ENCODE measurements at regions not wholly inside any gene's neighbourhood (a gene's known extent, or its start where the extent isn't known, plus 50 kb on each side); places are given as distances from the start of the nearest gene placed in this dataset.

DNA sequence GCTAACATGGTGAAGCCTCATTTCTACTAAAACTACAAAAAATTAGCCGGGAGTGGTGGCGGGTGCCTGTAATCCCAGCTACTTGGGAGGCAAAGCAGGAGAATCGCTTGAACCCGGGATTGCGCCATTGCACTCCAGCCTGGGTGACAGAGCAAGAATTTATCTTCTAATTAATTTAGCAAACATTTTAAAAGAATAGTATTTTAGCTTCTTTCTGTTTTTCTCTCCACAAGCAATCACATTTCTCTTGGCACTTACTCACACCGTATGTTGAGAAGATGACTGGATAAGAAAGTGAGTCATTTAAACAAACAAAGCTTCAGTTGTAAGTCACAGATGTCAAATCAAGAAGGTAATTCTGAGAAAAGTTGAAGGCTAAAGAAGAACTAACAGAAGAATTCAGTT is 264.0 kb downstream of the ARL4A start:
- Histone ChIP-seq H3K9ac (ENCODE audit: low read length in 3 of 3) (no peak overlapping the region), H3K27ac (ENCODE audit: low read depth in 2 of 2, low read length in 2 of 2) (no peak overlapping the region), H3K9me3 (ENCODE audit: control insufficient read depth in 2 of 3, insufficient read depth in 1 of 3, low read length in 3 of 3) (no peaks in the 10 kb centered on the region), H3K27me3 (ENCODE audit: control insufficient read depth, insufficient read depth, low read length) (no peaks in the 10 kb centered on the region), H3K4me3 (ENCODE audit: low read length in 3 of 3) (no peak overlapping the region), H3K36me3 (ENCODE audit: control insufficient read depth in 2 of 3, insufficient read depth in 3 of 3, low read length in 3 of 3) (no peaks in the 10 kb centered on the region), H3K4me1 (ENCODE audit: control insufficient read depth in 2 of 3, insufficient read depth in 2 of 3, low read depth in 1 of 3, low read length in 3 of 3) (no peaks in the 10 kb centered on the region)
- FAIRE-seq (no peak), DNase-seq (no peak)
- intact Hi-C loops (cut with DNase I), result no loop called here
- TF ChIP-seq CTCF (IDR thresholded peaks at IDR 0.05; ENCODE audit: borderline replicate concordance, extremely low read depth, insufficient read depth), result no peak

GRCh38 chr7:12954380-12955033 is 267.1 kb downstream of the ARL4A start:
- no peak overlapping the region for H3K27ac ChIP-seq (ENCODE audit: low read depth in 2 of 2, low read length in 2 of 2)
- no peak for TF ChIP-seq CTCF (IDR thresholded peaks at IDR 0.05; ENCODE audit: borderline replicate concordance, extremely low read depth, insufficient read depth)
- H3K4me1 ChIP-seq (ENCODE audit: control insufficient read depth in 2 of 3, insufficient read depth in 2 of 3, low read depth in 1 of 3, low read length in 3 of 3), result no peaks in the 10 kb centered on the region
- FAIRE-seq (no peak), DNase-seq (peak in 1 of 5 donors; percentile 49)
- H3K9ac ChIP-seq (ENCODE audit: low read length in 3 of 3), result no peak overlapping the region
- intact Hi-C loops (cut with DNase I), result no loop called here
- H3K27me3 ChIP-seq (ENCODE audit: control insufficient read depth, insufficient read depth, low read length), result no peaks in the 10 kb centered on the region
- H3K4me3 ChIP-seq (ENCODE audit: low read length in 3 of 3), result no peak overlapping the region
- no peaks in the 10 kb centered on the region for H3K36me3 ChIP-seq (ENCODE audit: control insufficient read depth in 2 of 3, insufficient read depth in 3 of 3, low read length in 3 of 3)
- H3K9me3 ChIP-seq (ENCODE audit: control insufficient read depth in 2 of 3, insufficient read depth in 1 of 3, low read length in 3 of 3), result no peaks in the 10 kb centered on the region

DNA sequence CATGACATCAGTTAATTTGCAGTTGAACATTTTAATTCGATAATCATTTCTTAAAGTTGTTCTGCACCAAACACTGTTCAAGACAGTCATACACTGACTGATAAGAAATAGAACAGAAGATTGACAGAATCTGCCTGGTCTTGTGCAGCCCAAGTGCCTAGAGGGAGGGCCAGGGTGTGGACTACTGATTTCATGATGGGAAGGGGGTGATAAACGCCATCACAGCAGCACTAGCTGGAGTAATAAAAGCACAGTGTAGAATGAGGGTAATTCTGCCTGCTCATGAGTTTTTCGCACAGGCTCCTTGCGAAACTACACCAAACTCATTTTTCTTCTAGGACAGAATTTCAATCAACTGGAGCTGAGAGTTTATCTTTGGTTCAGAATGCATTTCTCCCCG is 270.1 kb downstream of the ARL4A start:
- intact Hi-C loops (cut with DNase I), result no loop called here
- Histone ChIP-seq H3K4me3 (ENCODE audit: low read length in 3 of 3) (no peak overlapping the region), H3K27ac (ENCODE audit: low read depth in 2 of 2, low read length in 2 of 2) (no peak overlapping the region), H3K4me1 (ENCODE audit: control insufficient read depth in 2 of 3, insufficient read depth in 2 of 3, low read depth in 1 of 3, low read length in 3 of 3) (no peaks in the 10 kb centered on the region), H3K9ac (ENCODE audit: low read length in 3 of 3) (no peak overlapping the region), H3K9me3 (ENCODE audit: control insufficient read depth in 2 of 3, insufficient read depth in 1 of 3, low read length in 3 of 3) (no peaks in the 10 kb centered on the region), H3K27me3 (ENCODE audit: control insufficient read depth, insufficient read depth, low read length) (no peaks in the 10 kb centered on the region), H3K36me3 (ENCODE audit: control insufficient read depth in 2 of 3, insufficient read depth in 3 of 3, low read length in 3 of 3) (no peaks in the 10 kb centered on the region)
- FAIRE-seq (no peak), DNase-seq (no peak)
- no peak for TF ChIP-seq CTCF (IDR thresholded peaks at IDR 0.05; ENCODE audit: borderline replicate concordance, extremely low read depth, insufficient read depth)
